Sigmoid colon (tissue), 4 donors: ENCODE measurements at regions not wholly inside any gene's neighbourhood (a gene's known extent, or its start where the extent isn't known, plus 50 kb on each side); places are given as distances from the start of the nearest gene placed in this dataset.

ENCODE experiments used
- EP300 ChIP-seq, 4 donors: sonication (generic); formaldehyde crosslinking; IDR thresholded peaks; one replicate each; pipeline ENCODE4 v1.6.1; 2017; ENCODE audit warnings: antibody characterized with exemption in 4 of 4
- TF ChIP-seq, protein P1 (sequence below), 4 experiments: fragments of 450-650 bp in 3 of 4; fragments of 200-600 bp in 1 of 4; IDR thresholded peaks; one replicate each; pipeline ENCODE4 v1.5.1; 2016 to 2019; ENCODE audit warnings: antibody characterized with exemption in 4 of 4, mild to moderate bottlenecking in 3 of 4, moderate library complexity in 2 of 4

DNA sequence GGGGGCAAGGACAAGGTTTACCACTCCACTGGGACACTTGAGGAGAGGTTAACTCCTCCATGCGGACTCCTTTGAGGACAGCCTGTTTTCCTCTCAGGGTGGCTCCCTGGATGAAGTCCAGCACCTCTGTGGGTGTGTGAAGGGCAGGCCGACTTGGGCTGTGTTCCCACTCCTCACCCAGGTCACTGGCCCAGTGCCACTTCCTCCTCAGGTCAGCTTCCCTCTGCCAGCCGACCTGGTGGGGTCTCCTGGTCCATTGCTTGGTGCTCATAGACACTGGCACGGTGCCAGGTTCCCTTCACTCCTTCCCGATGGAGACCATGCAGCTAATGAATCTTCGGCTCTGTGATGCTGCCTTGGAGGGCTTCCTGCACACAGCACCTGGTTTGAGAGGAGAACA lies 146.4 kb upstream of the RTL1 start:
- TF ChIP-seq, protein P1, sequence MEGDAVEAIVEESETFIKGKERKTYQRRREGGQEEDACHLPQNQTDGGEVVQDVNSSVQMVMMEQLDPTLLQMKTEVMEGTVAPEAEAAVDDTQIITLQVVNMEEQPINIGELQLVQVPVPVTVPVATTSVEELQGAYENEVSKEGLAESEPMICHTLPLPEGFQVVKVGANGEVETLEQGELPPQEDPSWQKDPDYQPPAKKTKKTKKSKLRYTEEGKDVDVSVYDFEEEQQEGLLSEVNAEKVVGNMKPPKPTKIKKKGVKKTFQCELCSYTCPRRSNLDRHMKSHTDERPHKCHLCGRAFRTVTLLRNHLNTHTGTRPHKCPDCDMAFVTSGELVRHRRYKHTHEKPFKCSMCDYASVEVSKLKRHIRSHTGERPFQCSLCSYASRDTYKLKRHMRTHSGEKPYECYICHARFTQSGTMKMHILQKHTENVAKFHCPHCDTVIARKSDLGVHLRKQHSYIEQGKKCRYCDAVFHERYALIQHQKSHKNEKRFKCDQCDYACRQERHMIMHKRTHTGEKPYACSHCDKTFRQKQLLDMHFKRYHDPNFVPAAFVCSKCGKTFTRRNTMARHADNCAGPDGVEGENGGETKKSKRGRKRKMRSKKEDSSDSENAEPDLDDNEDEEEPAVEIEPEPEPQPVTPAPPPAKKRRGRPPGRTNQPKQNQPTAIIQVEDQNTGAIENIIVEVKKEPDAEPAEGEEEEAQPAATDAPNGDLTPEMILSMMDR (IDR thresholded peaks at IDR 0.05): no peak
- no peak for TF ChIP-seq EP300 (IDR thresholded peaks at IDR 0.05)
